GM18508 (cell line): ENCODE measurements at regions not wholly inside any gene's neighbourhood (a gene's known extent, or its start where the extent isn't known, plus 50 kb on each side); places are given as distances from the start of the nearest gene placed in this dataset.
A peak's percentile ranks its signal among the peaks of the same experiment; 100 is the strongest.
"Not testable (repeated sequence)": the region's sequence is repeated elsewhere in the genome, so short reads cannot be mapped to it uniquely, and the experiment has no call there.

Experiments used
- ATAC-seq: cut with Tn5 transposase; IDR thresholded peaks from one replicate; pipeline ENCODE4 v1.9.1; 2021; ENCODE audit warnings: moderate number of reproducible peaks; ENCODE audit not compliant: insufficient read depth, unreplicated experiment

DNA sequence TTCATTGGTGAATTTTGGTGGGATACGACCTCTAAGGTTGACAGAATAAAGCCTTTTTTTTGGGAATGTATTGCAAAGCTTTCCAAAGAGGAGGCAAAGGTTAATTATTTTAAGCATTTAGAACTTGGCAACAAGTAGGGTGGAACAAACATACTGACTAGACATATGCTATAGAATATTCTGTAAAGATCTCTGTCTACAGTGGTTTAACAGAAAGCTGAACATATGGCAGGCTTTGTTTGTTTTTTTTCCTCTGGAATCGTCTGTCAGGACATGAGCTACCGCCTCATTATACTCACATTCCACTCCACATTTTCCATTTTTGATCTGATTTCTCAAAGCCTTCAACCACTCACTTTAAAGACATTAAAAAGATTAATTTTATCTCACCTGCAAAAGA is 153.4 kb upstream of the PELI2 start:
- no peak for ATAC-seq

DNA sequence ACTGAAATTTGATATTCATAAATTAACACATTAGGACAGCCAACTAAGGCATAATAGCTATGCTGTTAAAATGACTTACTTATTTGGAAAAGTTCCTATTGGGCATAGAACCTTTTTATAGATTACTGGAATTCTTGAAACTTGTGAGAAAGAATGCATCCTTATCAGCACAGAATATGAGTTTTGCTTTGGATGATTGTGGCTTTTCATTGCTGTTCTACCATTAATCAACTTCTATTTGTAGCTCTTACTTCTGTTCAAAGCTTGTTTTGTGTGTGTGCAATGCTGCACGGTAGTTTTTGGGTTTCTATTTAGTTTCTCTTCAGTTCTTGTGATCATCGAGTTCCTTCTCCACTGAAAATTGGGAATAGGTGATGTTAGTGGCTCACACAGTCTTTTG is 152.4 kb upstream of the PELI2 start:
- ATAC-seq = no peak

DNA sequence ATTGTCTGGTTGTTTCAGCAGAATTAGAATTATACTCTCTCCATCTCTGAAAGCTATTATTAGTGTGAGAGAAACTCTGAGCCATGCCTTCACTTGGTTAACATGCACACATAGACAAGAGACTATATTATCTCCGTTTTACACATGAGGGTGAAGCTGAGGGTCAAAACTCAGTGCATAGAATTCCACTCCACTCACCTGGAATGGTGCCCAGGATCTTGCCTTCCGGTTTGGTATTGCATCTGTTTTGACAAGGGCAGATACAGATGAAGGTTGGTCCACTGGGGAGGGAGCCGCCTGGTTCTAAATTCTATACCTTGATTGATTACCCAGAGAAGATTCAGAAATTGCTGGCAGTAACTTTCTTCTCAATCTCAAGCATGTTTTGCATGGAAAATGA is 149.5 kb upstream of the PELI2 start:
- no peak for ATAC-seq

DNA sequence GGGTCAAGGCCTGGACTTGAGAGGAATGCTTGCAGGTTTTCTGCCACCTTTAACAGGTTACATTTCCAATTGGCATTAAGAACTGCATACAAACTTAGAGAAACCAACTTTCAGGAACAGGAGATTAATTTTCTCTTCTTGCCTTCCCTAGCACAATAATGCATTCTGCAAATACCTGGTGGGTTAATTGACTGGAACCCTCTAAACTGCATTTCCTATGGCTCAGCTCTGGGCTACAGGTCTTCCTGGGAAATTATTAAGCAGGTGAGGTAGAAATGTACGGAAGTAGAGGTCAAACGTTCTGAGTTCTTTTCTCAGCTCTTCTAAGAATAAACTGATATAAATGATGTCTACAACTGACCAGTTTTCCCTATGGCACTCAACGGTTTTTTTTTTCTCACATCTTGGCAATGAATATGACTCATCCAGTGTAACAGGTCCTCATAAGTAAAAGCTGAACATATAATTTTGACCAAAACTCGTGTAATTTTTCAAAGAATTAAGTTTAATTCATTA is 144.9 kb upstream of the PELI2 start:
- ATAC-seq = no peak

DNA sequence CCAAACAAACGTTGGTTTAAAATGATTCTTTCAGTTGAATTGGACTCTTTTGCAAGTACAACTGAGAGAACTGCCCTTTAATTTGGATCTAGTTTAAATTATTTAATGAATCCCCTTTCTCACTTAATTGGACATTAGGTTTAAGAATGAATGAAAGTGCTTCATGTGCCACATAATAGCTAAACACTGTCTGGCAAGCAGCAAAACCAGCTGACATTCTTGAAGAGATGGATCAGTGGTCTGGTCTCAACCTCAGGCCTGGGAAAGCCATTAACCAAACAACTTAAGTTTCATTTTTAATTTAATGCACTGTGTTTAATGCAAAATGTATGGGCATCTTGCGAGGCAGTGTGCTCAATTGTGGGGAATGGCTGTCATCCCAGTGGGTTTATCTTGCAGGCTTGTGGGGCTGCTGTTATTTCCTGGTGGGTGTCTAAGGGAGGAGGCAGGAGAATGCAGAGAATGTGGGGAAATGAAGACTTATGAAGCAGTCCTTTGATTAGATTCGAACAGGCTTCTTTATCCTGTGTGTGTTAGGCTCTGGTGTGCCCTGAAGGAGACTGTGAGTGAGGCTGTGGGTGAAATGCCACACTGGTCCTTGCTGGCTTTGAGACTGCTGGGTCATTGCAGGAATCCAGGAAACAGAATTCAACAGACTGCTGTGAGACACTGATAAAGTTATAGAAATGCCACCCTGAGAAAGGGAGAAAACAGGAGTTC is 144.1 kb upstream of the PELI2 start:
- ATAC-seq = no peak

DNA sequence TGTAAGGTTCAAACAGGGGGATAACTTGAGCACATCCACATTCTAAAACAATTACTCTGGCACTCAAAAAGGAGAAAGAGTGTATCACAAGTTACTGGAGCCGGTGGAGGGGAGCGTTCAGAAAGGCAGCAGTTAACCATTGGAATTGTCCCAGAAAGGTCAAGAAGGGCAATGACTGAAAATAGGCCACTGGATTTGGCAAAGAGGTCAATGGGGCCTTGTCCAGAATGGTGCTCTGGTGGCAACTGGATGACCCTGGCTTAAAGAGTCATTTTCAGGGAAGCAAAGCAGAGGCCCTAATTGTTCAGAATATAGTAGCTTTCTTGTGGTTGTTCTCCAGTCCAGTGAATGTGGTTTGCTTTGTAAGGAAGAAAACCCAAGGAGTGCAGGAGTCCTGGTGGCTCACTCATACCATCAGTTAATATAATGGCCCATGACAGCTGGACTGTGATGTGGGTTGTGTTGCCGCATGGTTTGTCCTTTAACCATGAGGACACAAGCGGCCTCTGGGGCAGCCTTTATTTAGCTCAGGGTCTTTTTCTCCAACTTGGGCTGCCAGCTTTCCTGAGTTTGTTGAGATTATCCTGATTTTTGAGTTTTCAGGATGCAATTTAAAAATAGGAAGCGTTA is 142.8 kb upstream of the PELI2 start:
- ATAC-seq = no peak

DNA sequence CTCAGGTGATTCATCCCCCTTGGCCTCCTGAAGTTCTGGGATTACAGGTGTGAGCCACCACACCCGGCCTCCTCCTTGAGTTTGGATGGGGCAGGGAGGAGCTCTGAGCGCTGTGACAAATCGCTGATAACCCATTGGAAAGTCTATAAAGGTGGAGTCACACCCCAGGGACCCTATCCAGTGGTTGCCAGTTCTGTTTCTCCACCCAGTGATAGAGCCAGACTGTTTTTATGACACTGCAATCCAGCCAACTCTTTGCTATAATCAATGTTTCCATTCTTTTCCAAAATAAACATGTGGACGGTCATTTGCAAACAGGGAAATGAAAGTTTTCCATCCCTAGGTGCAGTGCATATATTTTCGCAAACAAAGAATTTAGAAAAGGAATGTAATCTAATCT is 142.0 kb upstream of the PELI2 start:
- ATAC-seq = no peak

DNA sequence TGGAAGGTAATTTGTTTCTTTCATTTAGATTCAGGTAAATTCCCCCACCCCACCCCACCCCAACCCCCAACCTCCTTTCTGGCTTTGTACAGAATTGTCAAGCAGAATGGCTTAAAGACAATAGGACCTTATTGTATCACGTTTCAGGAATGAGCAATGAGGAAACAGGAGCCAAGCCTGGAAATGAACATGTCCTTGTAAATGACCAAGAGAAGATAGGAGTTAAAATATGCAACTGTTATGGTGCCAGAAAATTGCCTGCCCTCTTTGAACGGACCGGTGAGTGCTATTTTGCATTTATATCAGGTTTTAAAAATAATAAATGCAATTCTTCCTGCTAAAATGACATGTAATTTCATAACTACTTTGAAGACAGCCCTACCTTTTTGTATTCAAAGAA is 141.6 kb upstream of the PELI2 start:
- ATAC-seq = no peak

DNA sequence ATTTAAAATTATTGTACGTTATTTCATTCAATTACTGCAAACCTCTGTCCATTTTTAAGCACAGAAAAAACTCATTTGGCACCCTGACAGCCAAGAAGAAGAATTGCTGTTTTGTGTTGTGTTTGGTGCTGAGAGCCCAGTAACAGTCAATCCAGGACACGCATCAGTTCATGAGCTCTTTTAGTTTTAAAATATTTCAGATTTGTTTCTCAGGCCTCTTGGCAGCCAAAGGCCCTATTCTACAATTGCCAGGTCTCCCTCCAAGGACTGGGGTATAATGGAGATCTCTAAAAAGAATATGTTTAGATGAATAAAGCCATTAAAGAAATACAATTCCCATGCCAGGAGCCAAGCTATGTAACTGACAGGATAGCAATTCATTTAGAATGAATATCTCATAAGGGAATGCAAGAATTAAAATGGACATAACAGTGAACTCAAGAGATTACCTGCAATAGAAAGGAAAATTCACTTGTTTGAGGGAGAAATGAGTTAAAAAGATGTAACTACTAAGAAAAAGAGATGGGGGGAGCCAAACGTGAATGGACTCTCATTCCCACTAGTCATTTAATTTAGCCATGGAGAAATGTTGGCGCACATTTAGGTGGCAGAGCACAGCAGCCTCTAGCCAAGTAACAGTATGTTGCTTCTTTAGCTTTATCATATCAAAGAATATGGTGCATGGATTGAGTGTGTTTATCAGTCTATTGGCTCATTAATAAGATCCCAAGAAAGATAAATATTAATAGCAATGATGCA is 140.6 kb upstream of the PELI2 start:
- ATAC-seq = no peak

DNA sequence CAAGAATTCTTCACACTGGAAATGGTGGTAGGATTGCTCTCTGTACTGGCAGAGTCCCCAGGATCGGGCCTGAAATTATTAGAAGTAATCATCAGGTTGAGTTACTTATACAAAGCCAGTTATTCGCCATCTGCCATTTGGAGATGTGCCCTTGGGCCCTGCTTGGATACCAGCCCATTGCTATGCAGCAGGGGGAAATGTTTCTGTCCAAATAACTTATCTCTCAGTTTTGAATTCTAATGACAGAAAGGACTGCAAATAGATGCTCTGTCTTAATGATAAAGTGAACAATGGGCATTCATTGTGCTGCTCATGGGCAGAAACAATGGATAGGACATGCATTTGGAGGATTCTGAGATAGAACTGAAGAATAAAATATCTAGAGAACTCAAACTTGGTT is 139.1 kb upstream of the PELI2 start:
- no peak for ATAC-seq

DNA sequence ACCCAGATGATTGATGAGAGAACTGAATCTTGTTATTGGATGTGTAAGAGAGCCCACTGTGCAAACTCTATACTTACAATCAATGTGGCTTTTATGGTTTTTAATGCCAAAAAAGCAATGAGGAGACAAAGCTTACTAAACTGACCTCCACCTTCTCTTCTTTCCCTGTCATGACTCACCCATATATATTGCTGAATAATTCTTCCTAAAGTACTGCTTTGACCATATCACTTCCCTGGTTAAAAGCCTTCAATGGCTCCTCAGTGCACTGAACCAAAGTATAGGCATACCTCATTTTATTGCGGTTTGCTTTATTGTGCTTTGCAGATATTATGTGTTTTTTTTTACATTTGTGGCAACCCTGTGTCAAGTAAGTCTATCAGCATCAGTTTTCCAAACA is 138.4 kb upstream of the PELI2 start:
- no peak for ATAC-seq

DNA sequence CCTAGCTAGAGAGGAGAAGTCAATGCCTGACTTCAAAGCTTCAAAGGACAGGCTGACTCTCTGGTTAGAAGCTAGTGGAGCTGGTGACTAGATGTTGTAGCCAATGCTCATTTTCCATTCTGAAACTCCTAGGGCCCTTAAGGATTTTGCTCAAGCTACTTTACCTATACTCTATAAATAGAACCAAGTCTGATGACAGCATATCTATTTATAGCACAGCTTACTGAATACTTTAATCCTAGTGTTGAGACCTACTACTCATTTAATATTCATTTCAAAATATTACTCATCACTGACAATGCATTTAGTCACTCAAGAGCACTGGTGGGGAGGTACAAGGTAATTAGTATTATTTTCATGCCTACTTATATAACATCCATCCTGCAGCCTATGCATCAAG is 137.2 kb upstream of the PELI2 start:
- ATAC-seq = no peak

DNA sequence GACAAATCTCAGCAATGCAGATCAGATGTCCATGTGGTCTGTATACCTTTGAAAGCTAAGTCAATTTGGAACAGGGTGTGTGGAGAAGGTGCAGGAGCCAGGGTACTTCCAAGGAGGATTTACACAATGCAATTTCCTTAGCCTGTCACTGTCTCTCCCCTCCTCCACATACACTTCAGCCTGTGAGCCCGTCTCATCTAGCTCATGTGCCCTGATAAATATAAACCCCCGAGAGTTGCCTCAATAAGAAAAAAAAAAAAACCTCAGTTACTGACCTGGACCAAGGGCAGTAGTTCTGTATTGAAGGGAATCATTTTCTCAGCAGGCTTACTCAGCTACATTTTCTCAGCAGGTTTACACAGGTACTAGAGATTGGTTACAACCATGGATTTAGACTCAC is 132.1 kb upstream of the PELI2 start:
- ATAC-seq = no peak

DNA sequence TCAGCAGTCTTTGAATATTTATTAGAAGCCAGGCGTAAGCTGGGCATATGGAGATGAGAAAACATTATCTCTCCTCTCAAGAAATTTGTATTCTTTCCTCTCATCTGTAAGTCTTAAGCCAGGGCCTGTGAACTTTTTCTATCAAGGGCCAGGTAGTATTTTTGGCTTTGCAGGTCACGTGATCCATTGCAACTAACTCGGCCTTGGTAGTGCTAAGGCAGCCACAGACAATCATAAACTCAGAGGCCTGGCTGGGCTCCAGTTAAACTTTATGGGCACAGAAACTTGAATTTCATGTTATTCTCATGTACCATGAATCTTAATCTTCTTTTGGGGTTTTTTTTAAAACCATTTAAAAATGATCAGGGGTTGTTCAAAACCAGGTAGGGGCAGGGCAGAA is 117.4 kb upstream of the PELI2 start:
- no peak for ATAC-seq

DNA sequence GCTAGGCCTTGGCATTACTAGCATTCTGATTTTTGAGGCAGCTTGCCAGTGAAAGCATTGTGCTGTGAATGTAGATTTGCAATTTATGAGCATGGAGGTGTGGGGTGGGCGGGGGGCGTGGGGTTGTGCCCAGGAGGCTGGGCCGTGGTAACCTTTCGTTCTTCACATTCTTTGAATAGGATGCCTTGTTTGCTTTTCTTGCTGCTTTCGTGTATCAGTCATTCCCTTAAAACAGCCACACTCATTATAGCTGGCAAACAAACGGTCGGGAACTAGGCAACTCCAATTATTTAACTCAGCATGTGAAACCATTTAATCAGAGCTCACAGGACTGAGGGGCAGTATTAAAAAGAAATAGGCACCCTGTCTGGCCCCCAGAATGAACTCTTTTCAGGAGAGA is 115.9 kb upstream of the PELI2 start:
- ATAC-seq = no peak

DNA sequence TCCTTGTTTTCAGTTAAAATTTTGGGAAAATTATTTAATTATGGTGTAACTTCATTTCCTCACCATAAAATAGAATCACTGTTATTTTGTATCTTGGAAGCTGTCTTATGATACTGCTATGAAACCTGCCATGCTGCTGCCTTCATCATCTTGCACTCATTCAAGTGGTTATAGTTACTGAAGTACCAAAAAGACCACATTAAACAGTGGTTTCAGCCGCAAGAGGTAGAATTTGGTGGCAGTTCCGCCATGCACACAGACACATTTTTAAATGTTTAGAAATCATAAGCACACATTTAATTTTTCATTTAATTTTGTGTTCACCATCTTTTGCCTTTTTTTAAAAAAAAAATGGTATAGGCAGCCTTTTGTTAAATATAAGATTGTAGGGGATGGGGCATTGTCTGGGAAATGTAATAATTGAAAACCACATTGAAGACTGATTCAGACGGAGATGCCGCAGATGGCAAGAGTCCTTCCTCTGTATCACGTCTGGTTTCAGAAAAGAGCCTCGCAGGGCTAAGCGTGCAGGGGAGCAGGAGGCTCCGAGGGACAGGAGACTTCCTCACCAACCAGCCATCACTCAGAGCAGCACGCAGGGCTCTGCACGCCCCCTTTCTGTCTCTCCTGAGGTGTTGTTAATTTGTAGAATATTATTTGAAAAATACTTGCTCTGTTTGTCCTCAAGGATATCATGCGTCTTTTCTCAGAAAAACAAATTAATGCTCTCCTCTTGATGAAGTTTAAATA is 115.2 kb upstream of the PELI2 start:
- no peak for ATAC-seq

DNA sequence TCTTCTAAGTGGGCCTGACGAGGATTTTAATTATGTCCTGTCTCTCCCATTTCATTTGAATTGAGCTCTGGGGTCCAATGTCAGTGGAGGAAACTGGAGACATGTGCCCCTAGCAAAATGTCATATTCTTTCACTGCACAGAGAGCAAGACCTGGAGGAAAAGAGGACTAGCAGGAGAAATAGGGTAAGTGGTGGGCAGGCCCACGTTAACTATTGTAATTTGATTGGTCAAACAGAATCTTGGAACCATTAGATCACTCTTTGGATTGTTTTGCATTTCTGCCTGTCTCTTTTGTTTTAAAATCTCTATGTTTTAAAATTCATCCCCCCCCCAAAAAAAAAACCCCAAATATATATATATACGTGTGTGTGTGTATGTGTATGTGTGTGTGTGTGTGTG is 113.9 kb upstream of the PELI2 start:
- no peak for ATAC-seq

DNA sequence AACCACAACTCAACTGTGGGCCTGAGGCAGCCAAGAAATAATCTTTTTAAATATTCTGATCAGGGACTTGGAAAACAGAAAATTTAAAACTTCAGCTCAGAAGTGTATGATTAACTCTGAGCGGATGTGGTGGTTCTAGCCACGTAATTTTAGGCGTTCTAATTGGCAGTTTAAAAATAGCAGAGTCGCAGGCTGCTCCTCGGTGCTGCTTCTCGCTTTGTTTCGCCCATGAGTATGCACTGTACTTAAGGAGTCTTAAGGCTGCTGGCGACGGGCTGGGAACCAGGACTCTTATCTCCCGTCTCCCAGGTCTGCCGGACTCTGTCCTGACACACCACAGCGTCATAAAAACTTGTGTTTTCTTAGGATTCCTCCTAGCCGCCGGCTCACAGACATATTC is 113.4 kb upstream of the PELI2 start:
- peak; percentile 79 for ATAC-seq

DNA sequence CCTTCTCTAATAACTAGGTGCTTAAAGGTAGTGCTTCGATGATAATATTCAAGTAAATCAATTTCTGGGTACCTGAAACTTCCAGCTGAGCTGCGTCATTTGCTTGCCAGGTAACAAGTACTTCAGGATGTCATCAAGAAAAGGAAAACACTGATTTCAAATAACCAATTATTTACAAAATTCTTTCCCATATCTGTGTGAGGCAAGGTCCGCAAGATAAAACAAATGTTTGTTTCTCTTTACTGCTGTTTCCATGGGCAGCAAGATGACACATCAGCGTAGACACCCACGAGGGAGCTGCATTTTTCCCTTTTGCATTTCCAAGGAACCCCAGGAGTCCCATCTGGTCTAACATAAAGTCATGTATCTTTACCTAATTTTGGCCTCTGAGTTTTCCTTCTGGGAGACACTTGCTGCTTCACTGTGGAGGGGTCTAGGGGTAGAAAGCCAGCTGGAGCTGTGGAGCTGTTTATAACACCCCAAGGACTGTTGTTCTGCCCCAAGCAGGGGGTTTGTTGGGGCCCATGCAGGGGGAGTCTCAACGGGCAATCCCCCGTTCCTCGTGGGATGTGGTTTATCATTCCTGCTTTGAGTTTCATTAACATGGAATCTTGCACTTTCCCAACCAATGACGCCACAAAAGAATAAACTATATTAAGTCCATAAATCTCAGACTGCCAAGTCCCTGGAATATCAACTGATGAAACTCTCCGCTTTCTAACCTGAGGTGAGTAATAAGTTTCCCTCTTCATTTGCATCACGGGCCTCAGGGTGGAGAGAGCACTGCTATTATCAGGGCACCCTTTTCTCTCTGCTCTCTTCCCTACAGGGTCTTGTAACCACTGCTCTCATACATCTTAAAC is 112.8 kb upstream of the PELI2 start:
- ATAC-seq = no peak

DNA sequence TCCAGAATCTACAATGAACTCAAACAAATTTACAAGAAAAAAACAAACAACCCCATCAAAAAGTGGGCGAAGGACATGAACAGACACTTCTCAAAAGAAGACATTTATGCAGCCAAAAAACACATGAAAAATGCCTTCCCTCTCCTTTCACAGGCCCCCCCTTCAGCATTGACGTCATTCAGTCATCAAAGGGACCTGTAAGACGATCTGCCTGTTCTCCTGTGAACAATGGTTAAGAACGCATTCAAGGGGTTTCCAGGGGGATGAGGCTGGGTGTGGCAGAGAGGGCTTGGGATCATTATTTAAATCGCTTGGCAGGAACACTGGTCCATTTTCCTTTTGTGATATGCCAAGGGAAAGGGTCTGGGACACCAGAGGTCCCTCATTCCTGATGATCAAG is 110.7 kb upstream of the PELI2 start:
- not testable (repeated sequence) for ATAC-seq
